ENCODE measurements at regions not wholly inside any gene's neighbourhood (a gene's known extent, or its start where the extent isn't known, plus 50 kb on each side); places are given as distances from the start of the nearest gene placed in this dataset.

DNA sequence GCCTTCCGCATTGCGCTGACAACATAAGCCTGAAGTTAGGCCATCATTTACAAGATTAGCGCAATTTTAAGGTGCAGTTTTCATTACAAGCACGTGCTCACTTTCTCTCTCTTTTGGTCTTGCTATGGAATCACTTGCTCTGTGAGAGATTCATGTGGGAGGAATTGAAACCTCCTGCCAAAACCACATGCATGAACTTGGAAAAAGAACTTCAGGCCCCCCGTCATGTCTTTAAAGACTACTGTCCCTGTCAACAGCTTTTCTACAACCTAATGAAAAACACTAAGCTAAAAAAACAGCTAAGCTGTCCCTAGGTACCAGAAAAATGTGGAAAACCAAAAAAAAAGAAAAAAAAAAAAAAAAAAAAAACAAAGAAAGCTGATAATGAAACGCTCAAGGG lies 1707.6 kb upstream of the RAG2 start:
- no peak for DNase-seq (ENCODE audit: low read depth)

DNA sequence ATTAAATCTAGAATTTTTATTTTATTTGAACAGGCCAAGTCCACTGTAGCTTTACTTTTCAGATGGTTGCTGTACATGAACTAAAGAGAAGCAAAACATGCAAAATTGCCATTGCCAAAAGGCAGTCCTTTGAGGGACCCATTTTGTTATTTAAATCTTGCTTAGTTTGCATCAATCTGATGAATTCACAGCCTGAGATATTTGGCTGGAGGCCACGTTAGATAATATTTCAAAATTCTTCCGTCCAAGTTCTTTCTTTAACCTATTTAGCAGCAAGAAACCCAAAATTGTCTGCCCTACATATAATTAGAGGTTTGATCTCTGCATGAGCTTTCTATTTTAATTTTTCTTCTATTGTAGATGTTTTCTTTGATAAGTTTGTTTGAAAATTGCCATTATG lies 1706.9 kb upstream of the RAG2 start:
- DNase-seq (ENCODE audit: low read depth), result no peak

DNA sequence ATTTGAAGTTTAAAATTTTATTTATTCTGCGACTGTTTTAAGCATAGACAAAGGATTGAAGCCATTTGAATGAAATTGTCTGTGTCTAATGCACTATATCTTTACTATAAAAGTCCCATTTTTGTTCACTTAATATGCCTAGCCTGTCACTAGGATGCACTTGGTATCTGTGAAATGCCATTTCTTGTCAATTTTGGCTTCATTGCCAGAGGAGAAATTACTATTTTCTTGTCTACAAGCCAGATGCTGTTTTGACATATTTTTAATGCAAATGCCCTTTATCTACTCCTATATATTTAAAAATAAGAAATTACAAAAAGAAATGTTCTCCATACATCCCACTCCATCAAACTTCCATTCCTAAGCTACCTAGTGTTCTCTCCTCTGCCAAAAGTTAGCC lies 1704.5 kb upstream of the RAG2 start:
- DNase-seq (ENCODE audit: low read depth), result no peak

DNA sequence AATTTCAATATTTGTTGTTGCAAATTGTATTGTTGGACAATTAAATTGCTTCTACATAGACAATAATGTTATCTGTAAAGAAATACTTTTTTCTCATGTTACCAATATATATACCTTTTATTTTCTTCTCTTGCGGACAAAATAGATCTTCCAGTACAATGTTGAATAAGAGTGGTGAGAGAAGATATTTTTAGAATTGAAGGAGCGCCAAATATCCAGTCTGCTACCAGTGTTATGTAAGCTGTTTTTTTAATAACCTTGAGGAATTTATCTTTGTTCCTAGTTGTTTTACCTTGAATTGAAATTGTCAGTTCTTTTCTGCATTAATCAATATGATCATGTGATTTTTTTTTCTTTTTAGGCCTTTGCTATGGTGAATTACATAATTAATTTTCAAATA lies 1702.5 kb upstream of the RAG2 start:
- DNase-seq (ENCODE audit: low read depth), result no peak

DNA sequence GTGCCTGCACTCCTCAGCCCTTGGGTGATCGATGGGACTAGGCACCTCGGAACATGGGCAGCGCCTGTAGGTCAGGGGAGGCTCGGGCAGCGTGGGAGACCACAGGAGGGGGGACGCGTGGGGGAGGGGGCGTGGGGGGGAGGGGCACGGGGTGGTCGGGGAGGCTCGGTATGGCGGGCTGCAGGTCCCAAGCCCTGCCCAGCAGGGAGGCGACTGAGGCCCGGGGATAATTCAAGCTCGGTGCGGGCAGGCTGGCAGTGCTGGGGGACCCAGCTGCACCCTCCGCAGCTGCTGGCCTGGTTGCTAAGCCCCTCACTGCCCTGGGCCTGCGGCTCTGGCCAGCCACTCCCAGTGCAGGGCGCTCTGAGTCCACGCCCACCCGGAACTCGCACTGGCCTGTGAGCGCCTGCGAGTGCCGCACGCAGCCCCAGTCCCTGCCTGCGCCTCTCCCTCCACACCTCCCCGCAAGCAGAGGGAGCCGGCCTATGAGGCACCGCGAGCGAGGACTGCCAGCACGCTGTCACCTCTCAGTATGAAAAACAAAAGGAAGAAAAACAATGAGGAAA lies 1698.3 kb upstream of the RAG2 start:
- DNase-seq (ENCODE audit: low read depth), result no peak

DNA sequence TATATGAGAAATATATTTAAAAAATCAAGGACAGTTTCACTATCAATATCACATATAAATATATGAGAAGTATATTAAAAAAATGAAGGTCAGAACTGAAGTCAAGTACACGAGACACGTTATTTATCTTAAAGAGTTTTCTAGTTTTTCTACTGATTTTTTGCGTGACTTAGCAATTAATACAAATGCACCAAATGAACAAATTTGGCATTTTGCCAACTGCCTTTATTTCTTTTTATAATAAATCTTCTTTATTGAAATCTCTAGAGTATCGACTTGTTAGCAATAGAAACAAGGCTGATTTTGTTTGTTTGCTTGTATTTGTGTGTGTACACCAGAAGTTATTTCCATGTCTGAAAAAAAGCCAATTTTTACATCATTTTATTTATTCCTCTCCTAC lies 1684.7 kb upstream of the RAG2 start:
- no peak for DNase-seq (ENCODE audit: low read depth)

DNA sequence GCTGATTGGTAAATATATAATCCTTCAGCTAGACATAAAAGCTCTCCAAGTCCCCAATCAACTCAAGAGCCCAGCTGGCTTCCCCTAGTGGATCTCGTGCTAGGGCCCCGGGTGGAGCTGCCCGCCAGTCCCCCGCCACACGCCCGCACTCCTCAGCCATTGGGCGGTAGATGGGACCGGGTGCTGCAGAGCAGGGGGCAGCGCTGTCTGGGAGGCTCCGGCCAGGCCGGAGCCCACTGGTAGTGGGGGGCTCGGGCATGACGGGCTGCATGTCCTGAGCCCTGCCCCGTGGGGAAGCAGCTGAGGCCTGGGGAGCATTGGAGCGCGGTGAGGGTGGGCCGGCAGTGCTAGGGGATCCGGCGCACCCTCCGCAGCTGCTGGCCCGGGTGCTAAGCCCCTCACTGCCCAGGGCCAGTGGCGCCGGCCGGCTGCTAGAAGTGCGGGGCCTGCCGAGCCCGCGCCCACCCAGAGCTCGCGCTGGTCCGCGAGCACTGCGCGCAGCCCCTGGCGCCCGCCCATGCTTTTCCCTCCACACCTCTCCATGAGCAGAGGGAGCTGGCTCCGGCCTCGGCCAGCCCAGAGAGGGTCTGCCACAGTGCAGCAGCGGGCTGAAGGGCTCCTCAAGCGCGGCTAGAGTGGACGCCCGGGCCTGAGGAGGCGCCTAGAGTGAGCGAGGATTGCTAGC lies 1680.6 kb upstream of the RAG2 start:
- no peak for DNase-seq (ENCODE audit: low read depth)

DNA sequence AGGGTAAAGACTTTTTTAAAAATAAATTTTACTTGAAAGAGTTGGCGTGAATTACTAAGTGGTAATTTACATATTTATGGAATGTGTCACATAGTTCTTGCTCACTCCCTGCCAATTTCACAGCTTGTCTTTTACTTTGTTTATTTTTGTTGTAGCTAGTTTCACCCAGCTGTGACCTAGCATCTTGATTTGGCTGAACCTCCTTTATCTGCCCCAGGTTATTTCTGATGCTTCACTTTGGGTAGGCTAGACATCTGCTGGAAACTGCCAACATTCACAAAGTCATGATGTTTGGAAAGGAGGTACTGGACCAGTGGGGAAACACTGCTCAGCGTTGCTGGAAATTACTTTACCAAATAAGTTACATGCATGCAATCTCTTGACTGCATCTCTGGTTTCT lies 1676.0 kb upstream of the RAG2 start:
- DNase-seq (ENCODE audit: low read depth), result no peak

DNA sequence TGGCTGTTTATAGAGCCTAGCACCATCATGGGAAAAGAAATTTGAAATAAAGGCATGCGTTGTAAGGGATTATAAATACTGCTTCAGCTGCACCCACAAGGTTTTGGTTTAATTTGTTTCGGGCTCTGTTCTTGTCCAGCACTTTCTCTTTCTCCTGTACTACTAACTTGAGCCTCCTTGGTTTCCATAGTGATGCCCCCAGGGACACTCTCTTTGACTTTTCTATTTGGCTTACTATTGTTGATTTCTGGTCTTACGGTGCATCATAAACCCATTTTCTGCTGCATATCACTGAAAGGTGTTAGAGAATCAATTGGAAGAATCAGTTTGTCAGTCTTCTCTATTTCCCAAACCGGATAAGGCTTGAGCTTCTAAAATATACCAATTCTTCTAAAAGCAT lies 1674.3 kb upstream of the RAG2 start:
- no peak for DNase-seq (ENCODE audit: low read depth)

DNA sequence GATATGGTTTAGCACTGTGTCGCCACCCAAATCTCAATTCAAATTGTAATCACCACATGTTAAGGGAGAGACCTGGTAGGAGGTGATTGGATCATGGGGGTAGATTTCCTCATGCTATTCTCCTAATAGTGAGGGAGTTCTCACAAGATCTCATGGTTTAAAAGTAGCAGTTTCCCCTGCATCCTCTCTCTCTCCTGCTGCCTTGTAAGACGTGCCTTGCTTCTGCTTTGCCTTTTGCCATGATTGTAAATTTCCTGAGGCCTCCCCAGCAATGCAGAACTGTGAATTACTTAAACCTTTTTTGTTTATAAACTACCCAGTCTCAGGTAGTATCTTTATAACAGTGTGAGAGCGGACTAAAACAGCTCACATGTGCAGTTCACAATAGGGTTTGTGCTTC lies 1668.7 kb upstream of the RAG2 start:
- no peak for DNase-seq (ENCODE audit: low read depth)

DNA sequence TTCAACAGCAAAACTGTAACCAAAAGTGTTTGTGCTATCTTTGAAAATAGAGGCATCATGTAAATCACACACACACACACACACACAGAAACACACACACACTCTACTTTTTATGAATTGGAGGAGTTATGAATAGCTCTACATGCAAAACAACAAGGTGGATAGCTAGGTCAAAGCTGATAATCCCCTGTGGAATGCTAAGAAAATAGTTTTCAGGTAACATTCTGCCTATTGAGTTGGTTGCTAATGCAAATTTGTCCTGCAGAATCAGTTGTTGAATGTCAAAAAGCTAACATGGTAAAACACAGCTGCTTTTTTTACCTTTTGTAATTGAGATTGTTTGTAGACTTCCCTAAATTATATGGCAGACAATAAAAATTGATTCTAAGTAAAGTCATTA lies 1658.4 kb upstream of the RAG2 start:
- DNase-seq (ENCODE audit: low read depth), result no peak

DNA sequence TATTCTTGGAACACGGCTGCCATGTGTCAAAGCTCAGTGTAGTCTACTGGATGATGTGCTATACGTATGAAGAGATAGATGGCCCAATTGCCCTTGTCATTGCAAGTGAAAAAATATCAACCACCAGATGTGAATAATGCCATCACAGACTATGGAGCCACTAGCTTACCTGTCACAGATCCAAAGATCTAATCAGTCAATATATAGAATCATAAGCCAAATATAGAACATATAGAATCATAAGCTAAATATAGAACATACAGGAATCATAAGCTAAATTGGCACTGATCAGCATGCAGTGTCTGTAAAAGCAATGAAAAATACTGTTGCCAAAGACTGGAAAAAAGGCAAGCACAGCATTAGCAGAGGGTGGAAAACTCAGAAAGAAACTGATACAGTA lies 1656.9 kb upstream of the RAG2 start:
- DNase-seq (ENCODE audit: low read depth), result no peak

DNA sequence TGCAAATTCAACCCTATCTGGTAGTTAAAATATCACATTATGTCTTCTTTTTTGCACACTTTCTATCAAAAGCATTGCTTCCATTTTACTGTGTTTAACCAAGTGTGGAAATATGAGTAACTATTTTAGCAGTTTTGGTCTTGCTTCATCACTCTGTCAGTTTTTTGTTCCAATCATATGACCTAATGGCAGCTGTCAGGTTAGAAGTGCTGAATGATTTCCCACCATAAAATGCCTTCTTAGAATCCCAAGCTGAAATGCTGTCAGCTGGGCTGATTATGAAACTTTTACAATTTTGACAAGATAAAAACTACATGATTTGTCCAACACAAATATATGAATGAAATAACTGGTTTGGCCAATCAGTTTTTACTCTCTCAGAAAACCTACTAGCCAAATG lies 1654.6 kb upstream of the RAG2 start:
- DNase-seq (ENCODE audit: low read depth), result no peak

DNA sequence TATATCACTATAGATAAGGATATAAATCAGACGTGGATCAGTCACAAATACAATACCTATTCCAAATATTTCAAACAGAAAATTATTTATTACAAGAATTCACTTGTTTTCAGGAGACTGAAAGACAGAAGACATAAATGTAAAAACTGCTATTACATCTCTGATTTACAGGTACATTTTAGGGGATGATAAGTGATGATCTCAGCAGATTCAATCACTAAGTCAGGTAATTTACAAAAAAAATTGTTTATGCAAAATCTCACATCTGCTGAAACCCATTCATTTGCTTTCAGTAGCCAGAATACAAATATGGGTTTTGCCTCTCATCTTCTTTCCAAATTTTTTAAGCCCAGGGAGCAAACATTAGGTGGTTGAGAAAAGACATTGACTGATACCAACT lies 1648.4 kb upstream of the RAG2 start:
- no peak for DNase-seq (ENCODE audit: low read depth)

DNA sequence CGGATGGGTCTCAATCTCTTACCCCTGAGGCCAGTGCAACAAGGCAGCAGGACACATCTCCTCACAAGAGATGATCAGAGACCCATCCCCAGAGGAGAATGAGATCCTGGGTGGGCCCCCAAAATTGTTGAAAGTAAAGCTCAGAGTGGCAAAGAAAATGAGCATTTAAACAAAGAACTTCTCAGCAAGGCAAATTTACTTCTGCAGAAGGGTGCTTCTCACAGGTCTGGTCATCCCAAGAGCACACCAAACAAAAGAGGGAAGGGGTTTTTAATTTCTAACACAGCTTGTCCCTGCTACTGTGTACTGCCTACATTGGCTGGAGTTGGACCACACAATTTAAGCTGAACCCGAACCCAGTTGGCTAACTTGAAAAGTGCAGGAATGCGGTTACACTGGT lies 1628.6 kb upstream of the RAG2 start:
- no peak for DNase-seq (ENCODE audit: low read depth)

DNA sequence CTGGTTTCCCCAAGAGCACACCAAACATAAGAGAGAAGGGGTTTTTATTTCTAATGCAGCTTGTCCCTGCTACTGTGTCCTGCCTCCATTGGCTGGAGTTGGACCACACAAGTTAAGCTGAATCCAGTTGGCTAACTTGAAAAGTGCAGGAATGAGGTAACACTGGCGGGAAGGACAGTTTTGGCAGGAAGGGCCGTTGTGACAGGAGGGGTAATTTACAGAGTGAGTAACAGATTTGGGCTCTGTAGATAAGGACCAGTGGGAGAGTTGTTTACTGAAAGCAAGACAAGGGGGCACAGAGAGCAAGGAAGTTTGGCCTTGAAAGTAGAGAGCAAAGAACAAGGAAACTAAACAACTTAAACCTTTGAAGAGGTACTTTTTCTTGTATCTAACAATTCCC lies 1623.3 kb upstream of the RAG2 start:
- no peak for DNase-seq (ENCODE audit: low read depth)

DNA sequence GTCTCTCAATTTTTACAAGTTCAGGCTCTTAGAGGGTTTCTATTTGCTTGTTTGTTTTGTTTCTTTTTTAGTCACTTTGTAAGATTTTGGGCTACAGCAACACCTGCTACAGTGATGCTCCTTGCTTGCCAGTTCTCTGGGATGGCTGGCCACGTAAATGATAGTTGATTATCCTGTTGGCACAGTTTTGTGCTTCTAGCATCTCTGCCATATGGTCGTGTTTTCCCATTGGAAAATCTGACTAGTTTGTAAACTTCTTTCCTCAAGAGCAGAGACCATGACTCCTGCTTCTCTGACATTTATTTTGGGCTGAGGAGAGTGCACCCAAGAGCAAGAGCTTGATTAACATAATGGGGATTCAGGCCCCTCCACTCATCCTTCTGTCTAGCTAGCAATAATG lies 1621.6 kb upstream of the RAG2 start:
- no peak for DNase-seq (ENCODE audit: low read depth)

DNA sequence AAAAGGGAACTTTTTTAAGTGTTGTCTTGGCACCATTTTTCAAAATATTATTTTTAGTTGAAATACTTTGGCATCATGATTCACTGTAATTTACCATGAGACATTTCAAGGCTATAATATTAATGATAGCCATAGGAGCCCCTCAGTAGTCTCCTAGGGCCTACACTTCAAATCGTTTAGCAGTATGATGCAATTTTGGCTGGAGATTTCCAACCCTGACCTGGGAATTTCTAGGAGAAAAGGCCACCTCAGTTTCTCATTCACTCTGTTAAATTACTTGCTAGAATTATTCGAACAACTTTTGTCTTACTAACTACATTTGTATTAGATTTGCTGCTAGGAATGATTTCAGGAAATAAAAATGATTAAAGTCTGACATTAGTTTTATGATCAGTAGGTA lies 1610.9 kb upstream of the RAG2 start:
- no peak for DNase-seq (ENCODE audit: low read depth)

DNA sequence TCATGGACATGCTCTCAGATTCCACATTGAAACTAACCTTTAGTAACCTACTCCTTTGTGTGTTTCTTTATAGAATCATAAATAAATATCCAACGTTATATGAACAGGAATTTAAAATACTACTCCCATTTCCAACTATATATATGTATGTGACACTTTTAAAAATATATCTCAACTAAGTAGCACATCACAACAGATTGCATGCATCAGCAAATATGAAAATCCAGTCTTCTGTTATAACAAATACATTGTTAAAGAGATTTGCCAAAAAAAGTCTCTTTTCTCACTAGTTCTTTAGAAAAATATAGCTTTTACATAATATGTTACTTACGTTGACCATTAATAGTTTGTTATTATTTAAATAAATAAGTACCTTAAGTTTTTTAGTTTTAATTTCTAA lies 1608.6 kb upstream of the RAG2 start:
- no peak for DNase-seq (ENCODE audit: low read depth)

DNA sequence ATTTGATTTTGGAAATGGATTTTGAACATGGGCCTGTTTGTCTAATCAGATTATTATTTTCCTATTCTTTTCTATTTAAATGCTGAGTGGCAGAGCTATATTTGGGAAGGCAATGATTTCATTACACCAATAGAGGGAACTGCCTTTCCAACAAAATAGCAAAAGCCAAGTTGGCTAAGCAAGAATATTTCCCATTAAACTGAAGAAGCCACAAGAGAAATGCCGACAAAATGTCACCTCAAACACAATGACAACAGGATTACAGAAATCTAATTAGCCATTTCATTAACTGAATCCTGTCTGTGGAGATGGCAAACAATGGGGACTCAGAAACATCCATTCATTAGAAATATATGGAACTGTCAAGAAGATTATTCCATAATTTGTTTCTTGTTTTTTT lies 1593.1 kb upstream of the RAG2 start:
- no peak for DNase-seq (ENCODE audit: low read depth)

DNA sequence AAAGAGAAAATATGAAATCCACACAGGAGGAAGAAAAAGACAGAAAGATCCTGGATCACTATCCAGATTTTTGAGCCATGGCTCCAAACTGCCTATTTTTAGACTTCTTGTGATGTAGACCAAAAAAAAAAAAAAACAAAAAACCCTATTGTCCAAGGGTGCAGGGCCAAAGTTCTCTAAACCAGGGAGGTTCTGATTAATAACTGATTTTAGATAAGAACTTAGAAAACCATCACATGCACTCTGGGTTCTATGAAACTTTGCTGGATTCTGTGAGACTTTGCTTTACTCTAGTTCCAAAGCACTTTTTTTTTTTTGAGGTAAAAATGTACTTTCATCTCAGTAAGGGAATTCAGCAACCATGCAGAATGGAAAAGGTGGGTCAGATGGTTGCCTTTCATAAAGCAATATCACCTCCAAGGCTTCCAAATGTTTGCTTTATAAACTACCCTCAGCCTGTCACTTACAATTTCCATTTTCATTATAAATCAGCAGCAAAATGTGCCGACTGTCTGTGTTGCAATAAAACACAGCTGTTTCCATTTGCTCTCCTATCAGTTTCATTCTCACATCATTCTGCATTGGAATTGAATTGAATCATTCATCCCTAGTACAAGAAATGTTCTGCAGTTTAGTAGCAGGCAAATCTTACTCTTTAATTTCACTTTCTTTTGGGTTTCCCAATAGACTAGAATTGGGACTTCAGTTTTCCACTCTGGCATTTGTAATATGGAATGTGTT lies 1584.3 kb upstream of the RAG2 start:
- no peak for DNase-seq (ENCODE audit: low read depth)

DNA sequence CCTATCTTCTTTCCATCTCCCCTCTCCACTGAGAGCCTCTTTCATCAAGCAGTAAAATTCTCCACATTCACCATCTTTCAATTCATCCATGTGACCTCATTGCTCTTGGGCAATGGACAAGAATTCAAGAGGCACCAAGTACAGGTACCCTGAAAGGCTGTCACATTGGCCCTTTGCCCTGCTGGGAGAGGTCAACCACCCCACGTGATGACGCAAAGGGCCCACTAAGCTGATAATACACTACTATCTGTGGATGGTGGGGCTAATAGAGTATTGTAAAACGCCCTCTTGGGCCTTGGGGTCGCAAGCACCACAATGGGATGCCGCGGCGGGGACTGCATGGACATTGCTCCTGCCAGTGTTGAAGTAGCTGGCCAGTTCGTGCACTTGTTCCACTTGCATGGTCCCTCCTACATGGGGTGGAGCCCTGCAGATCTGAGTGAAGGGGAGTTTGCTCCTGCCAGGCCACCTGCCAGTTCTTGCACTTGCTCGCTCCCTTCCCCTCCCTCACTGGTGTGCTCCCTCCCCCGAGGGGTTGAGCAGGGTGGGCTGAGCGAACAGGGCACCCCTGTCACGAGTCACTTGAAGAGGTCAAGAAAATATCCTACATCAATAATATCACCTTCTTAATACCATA lies 1578.8 kb upstream of the RAG2 start:
- no peak for DNase-seq (ENCODE audit: low read depth)

DNA sequence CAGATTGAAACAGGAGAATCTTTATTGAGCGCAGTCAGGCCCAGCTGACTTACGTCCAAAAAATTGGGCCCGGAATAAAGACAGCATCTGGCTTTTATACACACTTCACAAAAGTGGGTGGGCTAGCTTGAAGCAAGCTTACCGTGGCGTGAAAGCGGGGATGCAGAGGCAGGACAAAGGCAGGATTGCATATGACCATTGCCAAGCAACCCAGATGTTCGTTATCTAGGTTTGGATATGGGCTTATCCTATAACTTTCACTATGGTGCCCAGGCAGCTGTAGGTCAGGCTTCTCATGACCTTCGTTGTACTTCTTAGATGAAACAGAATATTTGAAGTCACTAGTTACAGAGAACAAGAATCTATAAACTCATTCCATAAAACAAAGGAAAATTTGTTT lies 1575.6 kb upstream of the RAG2 start:
- no peak for DNase-seq (ENCODE audit: low read depth)

All from HT1080 (cell line).